Activated CD4-positive, alpha-beta T cell treated with anti-CD3 and anti-CD28 coated beads, Interleukin-2, amount 10 ng/mL, durations not matched to agents 7 days and 5 days (primary cell): ENCODE measurements at regions not wholly inside any gene's neighbourhood (a gene's known extent, or its start where the extent isn't known, plus 50 kb on each side); places are given as distances from the start of the nearest gene placed in this dataset.

ENCODE experiments used
- CTCF ChIA-PET: fragments of 350-600 bp; sonication (Branson Sonifier 250); formaldehyde crosslinking; loops from one replicate; lab custom pipeline; 2021; ENCODE audit warnings: antibody characterized with exemption; lab: Charles Lee
- POLR2A ChIA-PET: fragments of 350-600 bp; sonication (Branson Sonifier 250); formaldehyde crosslinking; loops from one replicate; lab custom pipeline; 2021; ENCODE audit warnings: antibody characterized with exemption; lab: Charles Lee
- DNase-seq: peaks from one replicate; pipeline ENCODE4 v3.0.0-alpha.2; 2020
- H3K27ac Mint-ChIP-seq: one replicate; pipeline ENCODE4 v1.8.0; 2021; ENCODE audit warnings: mild to moderate bottlenecking, moderate library complexity, mixed read lengths
- H3K27me3 Mint-ChIP-seq: one replicate; pipeline ENCODE4 v1.8.0; 2021; ENCODE audit warnings: mixed read lengths
- H3K36me3 Mint-ChIP-seq: one replicate; pipeline ENCODE4 v1.8.0; 2021; ENCODE audit warnings: low read depth, mixed read lengths
- H3K4me1 Mint-ChIP-seq: one replicate; pipeline ENCODE4 v1.8.0; 2021; ENCODE audit warnings: mixed read lengths
- H3K4me3 Mint-ChIP-seq: one replicate; pipeline ENCODE4 v1.8.0; 2021; ENCODE audit warnings: mild to moderate bottlenecking, moderate library complexity, mixed read lengths
- H3K9me3 Mint-ChIP-seq: one replicate; pipeline ENCODE4 v1.8.0; 2021; ENCODE audit warnings: mixed read lengths

- Mint-ChIP-seq H3K9me3 (peaks cover 27% of the 10 kb centered on the region), H3K36me3 (peaks cover 27% of the 10 kb centered on the region), H3K27ac (no peak overlapping the region), H3K4me1 (peaks cover 13% of the 10 kb centered on the region), H3K4me3 (no peak overlapping the region), H3K27me3 (peaks cover 77% of the 10 kb centered on the region)
- ChIA-PET POLR2A (no interaction called here), CTCF (no interaction called here)
- no peak for DNase-seq
Observed at GRCh38 chr5:73381590-73382400, 66.8 kb downstream of the FOXD1 start.

DNA sequence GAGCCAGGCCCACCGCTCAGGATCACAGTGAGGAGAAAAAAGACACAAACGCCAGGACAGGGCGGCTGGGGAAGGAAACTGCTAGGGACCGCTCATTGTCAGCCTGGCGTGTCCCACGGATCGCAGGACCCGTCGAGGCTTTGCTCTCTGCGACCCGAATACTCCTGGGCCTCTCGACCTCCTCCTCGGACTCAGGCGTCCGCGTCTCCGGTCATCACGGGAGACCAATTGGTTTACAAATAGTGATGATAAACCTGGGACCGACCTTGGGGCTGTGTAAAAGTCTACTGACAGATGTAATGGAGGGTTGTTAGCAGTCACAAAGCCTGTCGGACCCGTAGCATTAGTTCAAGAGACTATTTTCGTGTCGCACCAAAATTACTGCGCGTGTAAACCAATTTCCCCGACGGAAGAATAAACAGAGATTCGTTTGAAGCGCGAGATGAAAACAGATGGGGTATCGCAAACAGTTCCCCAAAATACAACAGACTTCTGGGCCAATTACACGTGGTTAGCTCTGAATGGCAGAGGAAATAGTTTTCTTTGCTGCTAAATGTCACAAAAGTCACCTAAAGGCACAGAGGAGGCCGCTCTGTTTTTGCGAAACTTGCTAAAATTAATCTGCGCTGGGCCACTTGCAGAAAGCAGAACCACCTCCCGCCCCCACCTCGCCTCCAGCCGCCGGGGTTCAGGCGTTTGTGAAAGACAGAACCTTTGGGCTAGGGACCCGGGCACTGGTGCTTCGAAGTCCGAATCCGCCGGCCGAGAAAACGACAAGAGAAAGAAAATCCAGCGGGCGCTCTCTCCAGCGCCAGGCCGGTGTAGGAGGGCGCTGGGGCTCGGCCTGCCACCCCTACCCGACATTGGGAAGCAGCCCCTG, 67.6 kb downstream of the FOXD1 start:
- no peak for DNase-seq
- peak overlapping the region; percentile 73 for H3K27ac Mint-ChIP-seq

DNA sequence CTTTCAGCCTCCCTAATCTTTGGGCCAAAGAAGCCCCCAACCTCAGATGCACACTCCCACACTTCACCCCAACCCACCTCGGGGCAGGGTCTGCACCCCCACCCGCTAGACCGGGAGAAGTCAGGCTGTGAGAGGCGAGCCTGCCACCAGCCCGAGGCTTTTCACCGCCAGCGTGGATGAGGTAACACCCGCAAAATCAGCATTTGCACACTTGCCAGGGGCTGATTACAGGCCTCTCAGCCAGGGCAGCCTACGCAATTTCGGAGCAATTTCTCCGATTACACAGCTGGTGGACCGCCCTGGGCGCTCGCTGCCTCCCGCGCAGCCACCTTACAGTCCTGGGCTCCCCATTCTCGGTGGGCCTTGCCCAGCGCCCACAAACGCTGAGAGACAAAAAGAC, 68.5 kb downstream of the FOXD1 start:
- peaks cover 17% of the 10 kb centered on the region for H3K9me3 Mint-ChIP-seq
- peaks cover 5% of the 10 kb centered on the region for H3K4me1 Mint-ChIP-seq
- H3K36me3 Mint-ChIP-seq, result peaks cover 21% of the 10 kb centered on the region
- DNase-seq, result no peak
- CTCF ChIA-PET, result no interaction called here
- H3K27ac Mint-ChIP-seq, result no peak overlapping the region
- H3K4me3 Mint-ChIP-seq, result no peak overlapping the region
- H3K27me3 Mint-ChIP-seq, result peaks cover 80% of the 10 kb centered on the region
- POLR2A ChIA-PET, result no interaction called here

More for the DNA sequence above, 67.6 kb downstream of the FOXD1 start:
- ChIA-PET POLR2A (no interaction called here), CTCF (no interaction called here)
- Mint-ChIP-seq H3K9me3 (peaks cover 21% of the 10 kb centered on the region), H3K4me1 (peaks cover 5% of the 10 kb centered on the region), H3K36me3 (peaks cover 24% of the 10 kb centered on the region), H3K4me3 (peak overlapping the region; percentile 4), H3K27me3 (peaks cover 79% of the 10 kb centered on the region)

GRCh38 chr5:73379435-73379834, 69.1 kb downstream of the FOXD1 start:
- peak overlapping the region; percentile 42 for H3K27ac Mint-ChIP-seq
- POLR2A ChIA-PET, result no interaction called here
- H3K4me1 Mint-ChIP-seq, result peaks cover 5% of the 10 kb centered on the region
- no peak for DNase-seq
- peaks cover 81% of the 10 kb centered on the region for H3K27me3 Mint-ChIP-seq
- peaks cover 18% of the 10 kb centered on the region for H3K36me3 Mint-ChIP-seq
- no peak overlapping the region for H3K4me3 Mint-ChIP-seq
- CTCF ChIA-PET, result interaction anchor here (1.7 kb wide), 1 partner anchor 62 kb away, joined by 4 read pairs; no protein-coding TSS in a partner anchor
- peaks cover 11% of the 10 kb centered on the region for H3K9me3 Mint-ChIP-seq

GRCh38 chr5:73378765-73379164, 69.8 kb downstream of the FOXD1 start:
- peaks cover 11% of the 10 kb centered on the region for H3K36me3 Mint-ChIP-seq
- ChIA-PET CTCF (interaction anchor here (1.7 kb wide), 1 partner anchor 63 kb away, joined by 4 read pairs; no protein-coding TSS in a partner anchor), POLR2A (no interaction called here)
- peaks cover 5% of the 10 kb centered on the region for H3K4me1 Mint-ChIP-seq
- H3K9me3 Mint-ChIP-seq, result peaks cover 4% of the 10 kb centered on the region
- no peak overlapping the region for H3K4me3 Mint-ChIP-seq
- H3K27me3 Mint-ChIP-seq, result peaks cover 79% of the 10 kb centered on the region
- DNase-seq, result no peak
- no peak overlapping the region for H3K27ac Mint-ChIP-seq

DNA sequence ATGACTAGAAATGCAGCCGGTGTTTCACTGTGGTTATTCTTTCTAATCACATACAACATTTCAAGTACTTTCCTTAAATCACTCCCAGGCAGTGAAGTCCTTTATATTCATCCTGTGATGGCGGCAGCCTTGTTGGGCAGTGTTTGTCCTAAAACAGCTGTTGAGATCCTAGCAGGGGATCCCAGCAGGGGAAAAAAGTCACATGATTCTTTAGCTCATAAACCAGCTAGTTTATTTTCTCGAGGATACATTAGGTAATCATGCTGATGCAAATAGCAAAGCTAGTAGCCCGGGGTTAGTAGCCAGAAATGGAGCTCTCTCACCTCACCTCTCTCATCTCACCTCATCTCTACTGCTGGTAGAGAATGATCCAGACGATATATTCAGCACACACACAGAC, 70.5 kb downstream of the FOXD1 start:
- Mint-ChIP-seq H3K9me3 (no peaks in the 10 kb centered on the region), H3K27me3 (peaks cover 75% of the 10 kb centered on the region), H3K27ac (no peak overlapping the region), H3K36me3 (peaks cover 9% of the 10 kb centered on the region), H3K4me1 (peaks cover 5% of the 10 kb centered on the region), H3K4me3 (no peak overlapping the region)
- ChIA-PET POLR2A (no interaction called here), CTCF (interaction anchor here (1.7 kb wide), 1 partner anchor 64 kb away, joined by 4 read pairs; no protein-coding TSS in a partner anchor)
- no peak for DNase-seq

DNA sequence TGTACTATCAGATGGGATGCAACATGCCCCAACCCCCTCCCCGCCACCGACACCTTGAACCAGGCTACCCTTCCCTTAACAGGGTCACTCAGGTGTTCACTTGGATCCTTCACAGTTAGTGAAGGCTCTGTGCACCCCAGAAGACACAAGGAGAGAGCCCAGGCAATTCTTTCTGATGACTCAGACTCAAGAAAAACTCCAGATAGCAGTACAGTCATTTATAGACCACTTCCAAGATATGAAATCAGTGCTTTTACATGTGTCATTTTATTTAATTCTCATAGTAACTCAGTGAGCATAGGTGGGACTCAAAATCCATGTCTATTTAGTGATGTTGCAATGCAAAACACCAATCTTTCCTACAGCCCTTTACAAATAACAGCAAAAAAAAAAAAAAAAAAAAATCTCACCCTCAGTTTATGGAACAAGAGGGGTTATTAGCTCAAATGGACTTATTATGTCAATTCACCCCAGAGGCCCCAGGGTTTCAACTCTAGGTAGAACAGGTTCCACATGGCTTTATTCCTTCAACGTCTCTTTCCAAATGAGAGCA, 71.9 kb downstream of the FOXD1 start:
- CTCF ChIA-PET, result interaction anchor here (0.6 to 0.7 kb wide), 3 partner anchors 75 to 1708 kb away, joined by 3 to 4 read pairs (median 3); no protein-coding TSS in a partner anchor
- Mint-ChIP-seq H3K4me1 (peaks cover 5% of the 10 kb centered on the region), H3K4me3 (no peak overlapping the region)

DNA sequence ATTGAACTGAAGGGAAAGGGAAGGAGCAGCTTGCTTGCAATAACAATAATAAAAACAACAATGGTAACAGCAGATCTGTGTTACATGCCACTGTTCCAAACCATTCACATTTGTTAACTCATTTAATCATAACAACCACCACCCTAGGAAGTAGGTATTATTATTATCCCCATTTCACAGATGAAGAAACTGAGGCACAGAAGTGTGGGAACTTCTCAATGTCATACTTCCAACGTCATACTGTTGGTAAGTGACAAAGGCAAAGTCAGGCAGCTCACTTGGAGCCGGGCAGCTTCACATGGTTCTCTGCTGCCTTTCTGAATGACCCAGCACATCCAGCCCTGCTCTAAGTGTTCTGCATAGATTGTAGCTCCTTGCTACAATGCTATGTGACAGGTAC, 72.6 kb downstream of the FOXD1 start:
- H3K9me3 Mint-ChIP-seq, result no peaks in the 10 kb centered on the region
- H3K27me3 Mint-ChIP-seq, result peaks cover 83% of the 10 kb centered on the region
- no peak for DNase-seq
- H3K27ac Mint-ChIP-seq, result no peak overlapping the region
- CTCF ChIA-PET, result no interaction called here
- POLR2A ChIA-PET, result no interaction called here
- peaks cover 4% of the 10 kb centered on the region for H3K4me1 Mint-ChIP-seq
- peaks cover 4% of the 10 kb centered on the region for H3K36me3 Mint-ChIP-seq
- H3K4me3 Mint-ChIP-seq, result no peak overlapping the region

More for the DNA sequence above, 71.9 kb downstream of the FOXD1 start:
- DNase-seq, result no peak
- Mint-ChIP-seq H3K27ac (no peak overlapping the region), H3K27me3 (peaks cover 80% of the 10 kb centered on the region), H3K9me3 (no peaks in the 10 kb centered on the region), H3K36me3 (peaks cover 7% of the 10 kb centered on the region)
- POLR2A ChIA-PET, result no interaction called here

DNA sequence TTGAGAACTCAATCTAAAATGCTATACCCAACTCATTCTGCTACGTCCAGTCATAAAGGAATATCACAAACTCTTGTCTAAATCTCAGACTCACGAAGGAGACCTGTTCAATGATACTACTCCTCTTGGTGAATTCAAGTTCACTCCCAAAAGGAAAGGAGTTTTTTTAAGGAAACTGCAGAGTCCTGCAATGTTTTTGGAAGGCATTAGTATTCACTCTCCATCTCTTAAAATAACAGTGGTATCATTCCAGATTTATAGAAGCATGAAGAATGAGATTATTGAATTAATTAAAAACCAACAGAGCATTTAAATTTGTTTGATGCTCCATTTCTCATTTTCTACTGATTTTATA, 73.4 kb downstream of the FOXD1 start:
- POLR2A ChIA-PET, result no interaction called here
- H3K9me3 Mint-ChIP-seq, result no peaks in the 10 kb centered on the region
- CTCF ChIA-PET, result no interaction called here
- no peak overlapping the region for H3K4me3 Mint-ChIP-seq
- H3K36me3 Mint-ChIP-seq, result peaks cover 1% of the 10 kb centered on the region
- H3K27me3 Mint-ChIP-seq, result peaks cover 80% of the 10 kb centered on the region
- no peak for DNase-seq
- no peak overlapping the region for H3K27ac Mint-ChIP-seq
- H3K4me1 Mint-ChIP-seq, result no peaks in the 10 kb centered on the region

GRCh38 chr5:73374520-73375190, 73.9 kb downstream of the FOXD1 start:
- Mint-ChIP-seq H3K36me3 (peaks cover under 1% of the 10 kb centered on the region), H3K27me3 (peaks cover 78% of the 10 kb centered on the region), H3K4me1 (no peaks in the 10 kb centered on the region), H3K9me3 (no peaks in the 10 kb centered on the region), H3K4me3 (no peak overlapping the region), H3K27ac (no peak overlapping the region)
- no peak for DNase-seq
- ChIA-PET POLR2A (no interaction called here), CTCF (no interaction called here)

DNA sequence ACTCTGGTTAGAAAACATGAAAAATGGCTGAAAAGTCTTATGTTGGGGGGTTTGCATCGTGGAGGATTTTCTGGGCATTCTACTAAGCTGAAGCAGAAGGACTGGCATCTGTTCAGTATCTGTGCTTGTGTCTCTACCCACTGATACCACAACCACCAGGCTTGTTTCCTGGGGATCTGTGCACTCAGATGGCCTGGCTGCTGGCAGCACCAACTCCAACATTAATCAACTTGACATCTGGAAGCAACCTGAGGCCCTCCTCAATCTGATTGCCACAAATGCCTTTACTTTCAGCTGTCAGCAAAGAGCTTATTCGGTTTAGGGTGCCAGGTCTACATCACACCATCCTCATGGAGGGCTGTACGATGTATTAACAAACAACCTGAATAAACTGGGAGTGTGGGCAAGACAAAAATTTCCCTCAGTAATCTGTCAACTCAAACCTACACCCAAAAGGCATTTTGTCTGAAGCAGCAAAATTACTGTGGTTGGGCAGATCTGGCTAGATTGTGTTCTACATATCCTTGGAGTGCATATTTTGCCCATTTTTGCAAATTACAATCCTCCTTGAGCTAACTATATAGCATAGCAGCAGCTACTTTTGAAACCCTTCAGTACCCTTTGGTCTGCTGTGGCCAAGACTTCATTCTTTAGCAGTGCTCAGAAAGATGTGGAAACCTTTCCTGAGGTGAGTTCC, 74.6 kb downstream of the FOXD1 start:
- ChIA-PET CTCF (interaction anchor here (0.5 kb wide), 1 partner anchor 54 kb away, joined by 5 read pairs; no protein-coding TSS in a partner anchor), POLR2A (no interaction called here)
- peaks cover 72% of the 10 kb centered on the region for H3K27me3 Mint-ChIP-seq
- H3K9me3 Mint-ChIP-seq, result no peaks in the 10 kb centered on the region
- no peaks in the 10 kb centered on the region for H3K36me3 Mint-ChIP-seq
- H3K4me3 Mint-ChIP-seq, result no peak overlapping the region
- no peak overlapping the region for H3K27ac Mint-ChIP-seq
- no peaks in the 10 kb centered on the region for H3K4me1 Mint-ChIP-seq
- no peak for DNase-seq
